Endothelial cell of umbilical vein (primary cell): ENCODE measurements at regions not wholly inside any gene's neighbourhood (a gene's known extent, or its start where the extent isn't known, plus 50 kb on each side); places are given as distances from the start of the nearest gene placed in this dataset.

Experiments used
- BruUV-seq: library from RNA; stranded (reverse); fragments of 400-500 nt; replicated peaks from 2 replicates; lab custom pipeline; 2021; lab: Mats Ljungman, UMichigan
- CTCF ChIA-PET: fragments of 300-600, 350-600 bp; sonication (Branson Sonifier 250); formaldehyde crosslinking; loops from one replicate; lab custom pipeline; 2021; ENCODE audit warnings: antibody characterized with exemption, inconsistent platforms; lab: Charles Lee
- POLR2A ChIA-PET: fragments of 300-600, 350-600 bp; sonication (Branson Sonifier 250); formaldehyde crosslinking; loops from one replicate; lab custom pipeline; 2021; ENCODE audit warnings: antibody characterized with exemption, inconsistent platforms; lab: Charles Lee
- DNase-seq: peaks from one replicate; pipeline ENCODE4 v3.0.0-alpha.2; 2011; ENCODE audit warnings: low read depth, low spot score
- FAIRE-seq: peaks from 2 replicates; lab custom pipeline; 2011; peaks lifted over from hg19 to GRCh38; lab: Jason Lieb, UNC
- H2AFZ ChIP-seq: 2 replicates; pipeline ENCODE4 v1.6.0; 2012; ENCODE audit warnings: low read depth, low read length, control low read depth, inconsistent platforms
- H3K27ac ChIP-seq: 2 replicates; pipeline ENCODE4 v1.5.1; 2011; ENCODE audit warnings: low read depth, mild to moderate bottlenecking, control low read depth, low read length, moderate library complexity; ENCODE audit not compliant: insufficient read depth
- H3K27me3 ChIP-seq, 2 experiments: 2 replicates each; pipeline versions ENCODE4 v1.6.0 to v1.6.1; 2011; ENCODE audit warnings: low read length in 2 of 2, mixed read lengths in 1 of 2; ENCODE audit not compliant: control insufficient read depth in 2 of 2, insufficient read depth in 2 of 2
- H3K36me3 ChIP-seq, 2 experiments: 2 replicates in 1 of 2; 3 replicates in 1 of 2; pipeline ENCODE4 v1.5.1; 2011; ENCODE audit warnings: low read length in 2 of 2, mild to moderate bottlenecking in 1 of 2, moderate library complexity in 1 of 2; ENCODE audit not compliant: control insufficient read depth in 2 of 2, insufficient read depth in 2 of 2; ENCODE audit errors: extremely low read depth in 1 of 2
- H3K4me1 ChIP-seq: 3 replicates; pipeline ENCODE4 v1.5.1; 2011; ENCODE audit warnings: mild to moderate bottlenecking, low read length; ENCODE audit not compliant: control insufficient read depth, insufficient read depth; ENCODE audit errors: extremely low read depth
- H3K4me2 ChIP-seq: 2 replicates; pipeline ENCODE4 v1.6.1; 2011; ENCODE audit warnings: low read length, control low read depth, mixed read lengths; ENCODE audit not compliant: insufficient read depth
- H3K4me3 ChIP-seq, 3 experiments: fragments of 200-600 bp in 1 of 3; sonication (generic), shearing (Covaris generic) in 1 of 3; replicated peaks in 1 of 3; 2 replicates each; pipeline ENCODE4 v1.5.1; 2011 to 2016; ENCODE audit warnings: control low read depth in 3 of 3, low read length in 3 of 3, mild to moderate bottlenecking in 2 of 3, inconsistent platforms in 1 of 3, low read depth in 1 of 3, moderate library complexity in 1 of 3; ENCODE audit not compliant: insufficient read depth in 1 of 3
- H3K79me2 ChIP-seq: 2 replicates; pipeline ENCODE4 v1.6.0; 2012; ENCODE audit warnings: low read length, inconsistent platforms; ENCODE audit not compliant: control insufficient read depth, insufficient read depth
- H3K9ac ChIP-seq: replicated peaks from 2 replicates; pipeline ENCODE3; 2011; ENCODE audit warnings: low read length, control low read depth; ENCODE audit not compliant: insufficient read depth; ENCODE audit errors: extremely low read depth
- H3K9me1 ChIP-seq: replicated peaks from 3 replicates; pipeline ENCODE4 v1.6.0; 2011; ENCODE audit warnings: mild to moderate bottlenecking, low read length; ENCODE audit not compliant: control insufficient read depth, insufficient read depth; ENCODE audit errors: extremely low read depth
- H3K9me3 ChIP-seq: replicated peaks from 2 replicates; pipeline ENCODE4 v1.5.1; 2012; ENCODE audit warnings: low read length, inconsistent platforms; ENCODE audit not compliant: control insufficient read depth, insufficient read depth
- H4K20me1 ChIP-seq: replicated peaks from 2 replicates; pipeline ENCODE3; 2011; ENCODE audit warnings: mild to moderate bottlenecking, low read length; ENCODE audit not compliant: control insufficient read depth, insufficient read depth; ENCODE audit errors: extremely low read depth
- EZH2 ChIP-seq: IDR thresholded peaks from 2 replicates; pipeline ENCODE4 v1.6.1; 2012; ENCODE audit warnings: borderline replicate concordance, low read depth, mild to moderate bottlenecking, moderate library complexity, low read length, inconsistent platforms; ENCODE audit not compliant: severe bottlenecking
- FOS ChIP-seq: IDR thresholded peaks from 2 replicates; pipeline ENCODE4 v1.6.1; 2011; ENCODE audit warnings: mild to moderate bottlenecking, low read length, moderate library complexity, borderline replicate concordance; ENCODE audit not compliant: insufficient read depth
- JUN ChIP-seq: IDR thresholded peaks from 2 replicates; pipeline ENCODE4 v1.6.1; 2011; ENCODE audit warnings: borderline replicate concordance, low read depth; ENCODE audit not compliant: insufficient read length, insufficient read depth
- MYC ChIP-seq: IDR thresholded peaks from one replicate; pipeline ENCODE4 v1.6.1; 2011; ENCODE audit warnings: mild to moderate bottlenecking, low read depth, low read length
- POLR2A ChIP-seq: IDR thresholded peaks from 2 replicates; pipeline ENCODE4 v1.6.1; 2012; ENCODE audit warnings: low read depth, mild to moderate bottlenecking, control low read depth, low read length
- POLR2AphosphoS5 ChIP-seq: IDR thresholded peaks from 2 replicates; pipeline ENCODE4 v1.6.1; 2012; ENCODE audit warnings: low read depth, mild to moderate bottlenecking, control low read depth, low read length, moderate library complexity; ENCODE audit not compliant: insufficient read depth
- dilution Hi-C: fragments of 300-500 bp; cut with MboI; formaldehyde crosslinking; loops from one replicate; pipeline ENCODE4 v1.15.0; 2019; ENCODE audit warnings: low sequenced_read_pairs; ENCODE audit not compliant: extremely low pct_ligation_motif_present
- intact Hi-C: fragments of 100-400 bp; cut with micrococcal nuclease; formaldehyde crosslinking; loops from one replicate; pipeline ENCODE4 v1.10.0; 2022
- TF ChIP-seq, protein P1 (sequence below): IDR thresholded peaks from 2 replicates; pipeline ENCODE4 v1.6.1; 2011; ENCODE audit not compliant: insufficient read depth, insufficient read length
- TF ChIP-seq, protein P2 (sequence below), 2 donors: IDR thresholded peaks; 1 replicate in 1 of 2; 2 replicates in 1 of 2; pipeline ENCODE4 v1.5.1; 2011; ENCODE audit warnings: low read length in 2 of 2, mild to moderate bottlenecking in 2 of 2, moderate library complexity in 2 of 2, control low read depth in 1 of 2, inconsistent platforms in 1 of 2, low read depth in 1 of 2; ENCODE audit not compliant: insufficient read depth in 1 of 2; ENCODE audit errors: extremely low read depth in 1 of 2

DNA sequence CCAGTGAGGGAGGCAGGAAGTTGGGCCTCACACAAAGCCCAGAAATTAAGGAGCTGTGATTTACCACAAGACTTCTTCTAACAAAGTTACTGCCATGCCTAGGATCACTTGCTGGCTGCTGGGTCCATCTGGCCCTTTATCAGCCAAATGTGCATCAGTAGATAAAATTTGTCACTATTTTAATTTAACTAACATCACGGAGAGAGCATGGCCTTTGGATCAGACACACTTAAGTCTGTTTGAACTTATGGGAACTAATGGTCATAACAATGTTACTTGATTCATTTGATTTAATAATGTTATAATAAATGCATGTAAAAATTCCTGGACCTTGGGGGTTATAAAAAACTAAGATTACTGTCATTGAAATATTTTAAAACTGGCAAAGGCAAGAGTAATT, 67.2 kb upstream of the CCDC190 start:
- no peak overlapping the region for H3K4me3 ChIP-seq
- H3K27me3 ChIP-seq, result no peaks in the 10 kb centered on the region
- H3K27ac ChIP-seq, result no peak overlapping the region
- H3K4me1 ChIP-seq, result no peaks in the 10 kb centered on the region
- no peaks in the 10 kb centered on the region for H4K20me1 ChIP-seq
- no peaks in the 10 kb centered on the region for H3K9me3 ChIP-seq
- no peaks in the 10 kb centered on the region for H3K36me3 ChIP-seq
- intact Hi-C loops, result no loop called here
- no peaks in the 10 kb centered on the region for H3K79me2 ChIP-seq
- DNase-seq, result no peak
- no TSS peak for BruUV-seq
- TF ChIP-seq, protein P1, sequence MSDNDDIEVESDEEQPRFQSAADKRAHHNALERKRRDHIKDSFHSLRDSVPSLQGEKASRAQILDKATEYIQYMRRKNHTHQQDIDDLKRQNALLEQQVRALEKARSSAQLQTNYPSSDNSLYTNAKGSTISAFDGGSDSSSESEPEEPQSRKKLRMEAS, result no peak
- no peak for TF ChIP-seq POLR2AphosphoS5
- no peak for TF ChIP-seq EZH2
- no peak for TF ChIP-seq JUN
- no peak for TF ChIP-seq FOS
- TF ChIP-seq, protein P2, sequence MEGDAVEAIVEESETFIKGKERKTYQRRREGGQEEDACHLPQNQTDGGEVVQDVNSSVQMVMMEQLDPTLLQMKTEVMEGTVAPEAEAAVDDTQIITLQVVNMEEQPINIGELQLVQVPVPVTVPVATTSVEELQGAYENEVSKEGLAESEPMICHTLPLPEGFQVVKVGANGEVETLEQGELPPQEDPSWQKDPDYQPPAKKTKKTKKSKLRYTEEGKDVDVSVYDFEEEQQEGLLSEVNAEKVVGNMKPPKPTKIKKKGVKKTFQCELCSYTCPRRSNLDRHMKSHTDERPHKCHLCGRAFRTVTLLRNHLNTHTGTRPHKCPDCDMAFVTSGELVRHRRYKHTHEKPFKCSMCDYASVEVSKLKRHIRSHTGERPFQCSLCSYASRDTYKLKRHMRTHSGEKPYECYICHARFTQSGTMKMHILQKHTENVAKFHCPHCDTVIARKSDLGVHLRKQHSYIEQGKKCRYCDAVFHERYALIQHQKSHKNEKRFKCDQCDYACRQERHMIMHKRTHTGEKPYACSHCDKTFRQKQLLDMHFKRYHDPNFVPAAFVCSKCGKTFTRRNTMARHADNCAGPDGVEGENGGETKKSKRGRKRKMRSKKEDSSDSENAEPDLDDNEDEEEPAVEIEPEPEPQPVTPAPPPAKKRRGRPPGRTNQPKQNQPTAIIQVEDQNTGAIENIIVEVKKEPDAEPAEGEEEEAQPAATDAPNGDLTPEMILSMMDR (IDR thresholded peaks at IDR 0.05; ENCODE audit: extremely low read depth in 1 of 2, insufficient read depth in 1 of 2, low read depth in 1 of 2, low read length in 2 of 2), result no peak
- TF ChIP-seq POLR2A, result no peak
- no peak for TF ChIP-seq MYC
- no peak overlapping the region for H3K9ac ChIP-seq
- FAIRE-seq, result no peak
- ChIA-PET POLR2A (no interaction called here), CTCF (interaction anchor here (1.4 kb wide), 1 partner anchor 387 kb away, joined by 3 read pairs; no protein-coding TSS in a partner anchor)
- dilution Hi-C loops, result no loop called here
- no peak overlapping the region for H3K4me2 ChIP-seq
- no peaks in the 10 kb centered on the region for H3K9me1 ChIP-seq
- H2AFZ ChIP-seq, result no peak overlapping the region
